ENCODE measurements at regions not wholly inside any gene's neighbourhood (a gene's known extent, or its start where the extent isn't known, plus 50 kb on each side); places are given as distances from the start of the nearest gene placed in this dataset.

- Mint-ChIP-seq H3K36me3 (no peaks in the 10 kb centered on the region), H3K27ac (no peak overlapping the region), H3K4me1 (no peaks in the 10 kb centered on the region), H3K27me3 (no peaks in the 10 kb centered on the region), H3K4me3 (no peak overlapping the region), H3K9me3 (ENCODE audit: low read depth) (peaks cover 19% of the 10 kb centered on the region)
- ATAC-seq (no peak), DNase-seq (no peak)
- CTCF ChIA-PET = no interaction called here
Measured at GRCh38 chr16:60484901-60485300, 1551.3 kb downstream of the CDH8 start.

- no peak for DNase-seq
- no peaks in the 10 kb centered on the region for H3K27me3 Mint-ChIP-seq
- H3K4me3 Mint-ChIP-seq = no peak overlapping the region
- ATAC-seq = no peak
- H3K9me3 Mint-ChIP-seq (ENCODE audit: low read depth) = peaks cover 18% of the 10 kb centered on the region
- H3K27ac Mint-ChIP-seq = no peak overlapping the region
- no peaks in the 10 kb centered on the region for H3K4me1 Mint-ChIP-seq
- CTCF ChIA-PET = no interaction called here
- H3K36me3 Mint-ChIP-seq = no peaks in the 10 kb centered on the region
Measured at GRCh38 chr16:60481591-60481990, 1554.6 kb downstream of the CDH8 start.

GRCh38 chr16:60478810-60479209, 1557.4 kb downstream of the CDH8 start:
- CTCF ChIA-PET = no interaction called here
- no peak for DNase-seq
- Mint-ChIP-seq H3K4me3 (no peak overlapping the region), H3K27me3 (no peaks in the 10 kb centered on the region), H3K9me3 (ENCODE audit: low read depth) (peaks cover 12% of the 10 kb centered on the region), H3K27ac (no peak overlapping the region), H3K36me3 (no peaks in the 10 kb centered on the region), H3K4me1 (no peaks in the 10 kb centered on the region)
- ATAC-seq = no peak

- ATAC-seq (no peak), DNase-seq (no peak)
- no peak overlapping the region for H3K4me3 Mint-ChIP-seq
- H3K27me3 Mint-ChIP-seq = no peaks in the 10 kb centered on the region
- no peaks in the 10 kb centered on the region for H3K4me1 Mint-ChIP-seq
- CTCF ChIA-PET = no interaction called here
- H3K27ac Mint-ChIP-seq = no peak overlapping the region
- peaks cover 9% of the 10 kb centered on the region for H3K9me3 Mint-ChIP-seq (ENCODE audit: low read depth)
- no peaks in the 10 kb centered on the region for H3K36me3 Mint-ChIP-seq
Measured at GRCh38 chr16:60463986-60464385, 1572.3 kb downstream of the CDH8 start.

DNA sequence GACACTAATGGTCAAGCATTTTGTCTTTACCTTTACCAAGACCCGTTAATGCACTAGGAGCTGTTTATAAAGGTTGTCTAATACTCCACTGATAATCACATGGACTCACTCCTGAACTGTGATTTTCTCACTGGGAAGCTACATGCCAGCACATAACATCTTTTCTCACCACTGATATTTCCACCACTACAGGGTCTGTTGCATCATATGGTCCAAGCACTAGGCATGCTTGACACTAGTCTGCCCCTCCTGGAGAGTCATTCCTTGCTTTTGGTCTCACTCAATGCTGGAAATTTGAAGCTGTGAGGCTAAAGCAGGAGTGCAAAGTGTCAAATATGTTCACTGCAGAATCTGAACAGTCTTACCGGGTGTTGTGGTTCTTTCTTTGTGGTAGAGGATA, 1576.8 kb downstream of the CDH8 start:
- no peak for DNase-seq
- Mint-ChIP-seq H3K27ac (no peak overlapping the region), H3K36me3 (no peaks in the 10 kb centered on the region), H3K9me3 (ENCODE audit: low read depth) (peaks cover 8% of the 10 kb centered on the region), H3K27me3 (no peaks in the 10 kb centered on the region), H3K4me1 (no peaks in the 10 kb centered on the region), H3K4me3 (no peak overlapping the region)
- CTCF ChIA-PET = no interaction called here
- no peak for ATAC-seq

DNA sequence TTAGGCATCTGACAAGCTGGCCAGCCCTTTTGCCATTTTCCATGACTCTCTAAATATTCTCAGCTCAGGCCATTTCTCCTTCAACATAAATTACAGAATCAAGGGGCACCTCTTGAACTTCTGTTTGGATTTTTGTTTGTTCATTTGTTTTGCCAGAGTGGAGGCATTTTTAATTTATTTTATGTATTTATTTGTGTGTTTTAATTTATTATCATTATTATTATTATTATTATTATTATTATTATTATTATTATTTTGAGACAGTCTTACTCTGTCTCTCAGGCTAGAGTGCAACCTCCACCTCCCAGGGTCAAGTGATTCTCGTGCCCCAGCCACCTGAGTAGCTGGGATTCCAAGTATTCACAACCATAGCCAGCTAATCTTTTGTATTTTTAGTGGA, 1578.0 kb downstream of the CDH8 start:
- H3K4me3 Mint-ChIP-seq = no peak overlapping the region
- H3K36me3 Mint-ChIP-seq = no peaks in the 10 kb centered on the region
- ATAC-seq = no peak
- H3K27ac Mint-ChIP-seq = no peak overlapping the region
- DNase-seq = no peak
- CTCF ChIA-PET = no interaction called here
- peaks cover 10% of the 10 kb centered on the region for H3K9me3 Mint-ChIP-seq (ENCODE audit: low read depth)
- no peaks in the 10 kb centered on the region for H3K4me1 Mint-ChIP-seq
- no peaks in the 10 kb centered on the region for H3K27me3 Mint-ChIP-seq

GRCh38 chr16:60452646-60453045, 1583.6 kb downstream of the CDH8 start:
- Mint-ChIP-seq H3K27me3 (no peaks in the 10 kb centered on the region), H3K4me3 (no peak overlapping the region), H3K9me3 (ENCODE audit: low read depth) (peaks cover 10% of the 10 kb centered on the region), H3K27ac (no peak overlapping the region), H3K4me1 (no peaks in the 10 kb centered on the region), H3K36me3 (no peaks in the 10 kb centered on the region)
- ATAC-seq (no peak), DNase-seq (no peak)
- CTCF ChIA-PET = no interaction called here

- no peak for DNase-seq
- H3K4me1 Mint-ChIP-seq = no peaks in the 10 kb centered on the region
- no peak overlapping the region for H3K27ac Mint-ChIP-seq
- no peaks in the 10 kb centered on the region for H3K36me3 Mint-ChIP-seq
- no peaks in the 10 kb centered on the region for H3K27me3 Mint-ChIP-seq
- ATAC-seq = no peak
- H3K9me3 Mint-ChIP-seq (ENCODE audit: low read depth) = peaks cover 8% of the 10 kb centered on the region
- no peak overlapping the region for H3K4me3 Mint-ChIP-seq
- CTCF ChIA-PET = no interaction called here
Measured at GRCh38 chr16:60438894-60439293, 1597.3 kb downstream of the CDH8 start.

- H3K9me3 Mint-ChIP-seq (ENCODE audit: low read depth) = peaks cover 23% of the 10 kb centered on the region
- no peaks in the 10 kb centered on the region for H3K36me3 Mint-ChIP-seq
- no peaks in the 10 kb centered on the region for H3K27me3 Mint-ChIP-seq
- DNase-seq = no peak
- CTCF ChIA-PET = no interaction called here
- H3K4me1 Mint-ChIP-seq = no peaks in the 10 kb centered on the region
- H3K4me3 Mint-ChIP-seq = no peak overlapping the region
- no peak overlapping the region for H3K27ac Mint-ChIP-seq
- ATAC-seq = no peak
Measured at GRCh38 chr16:60432472-60432871, 1603.8 kb downstream of the CDH8 start.

DNA sequence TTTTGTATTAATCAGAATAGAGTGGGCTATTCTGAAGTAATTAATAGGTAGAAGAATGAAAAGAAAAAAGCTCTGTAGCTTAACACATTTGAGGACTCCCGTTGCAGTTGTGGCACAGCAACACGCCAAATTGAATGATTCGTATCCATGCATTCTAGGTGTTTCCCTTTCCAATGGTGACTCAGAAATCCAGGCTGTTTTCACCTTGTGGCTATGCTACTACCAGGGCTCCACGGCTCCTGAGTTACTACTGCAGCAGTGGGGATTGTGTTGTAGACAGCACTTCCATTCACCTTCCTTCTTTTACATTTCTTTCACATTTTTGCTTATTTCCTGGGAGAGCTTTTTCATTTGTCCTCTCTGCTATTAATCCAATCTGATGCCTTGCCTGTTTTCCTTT, 1616.4 kb downstream of the CDH8 start:
- no peak for ATAC-seq
- DNase-seq = no peak
- H3K36me3 Mint-ChIP-seq = no peaks in the 10 kb centered on the region
- no peak overlapping the region for H3K27ac Mint-ChIP-seq
- CTCF ChIA-PET = interaction anchor here (0.5 kb wide), 1 partner anchor 26 kb away, joined by 3 read pairs; no protein-coding TSS in a partner anchor
- peaks cover 10% of the 10 kb centered on the region for H3K9me3 Mint-ChIP-seq (ENCODE audit: low read depth)
- H3K27me3 Mint-ChIP-seq = no peaks in the 10 kb centered on the region
- H3K4me1 Mint-ChIP-seq = no peaks in the 10 kb centered on the region
- H3K4me3 Mint-ChIP-seq = no peak overlapping the region

GRCh38 chr16:60414613-60415012, 1621.6 kb downstream of the CDH8 start:
- ATAC-seq = no peak
- Mint-ChIP-seq H3K27me3 (no peaks in the 10 kb centered on the region), H3K36me3 (no peaks in the 10 kb centered on the region), H3K9me3 (ENCODE audit: low read depth) (peaks cover 10% of the 10 kb centered on the region), H3K4me3 (no peak overlapping the region), H3K4me1 (no peaks in the 10 kb centered on the region), H3K27ac (no peak overlapping the region)
- DNase-seq = no peak
- CTCF ChIA-PET = no interaction called here

DNA sequence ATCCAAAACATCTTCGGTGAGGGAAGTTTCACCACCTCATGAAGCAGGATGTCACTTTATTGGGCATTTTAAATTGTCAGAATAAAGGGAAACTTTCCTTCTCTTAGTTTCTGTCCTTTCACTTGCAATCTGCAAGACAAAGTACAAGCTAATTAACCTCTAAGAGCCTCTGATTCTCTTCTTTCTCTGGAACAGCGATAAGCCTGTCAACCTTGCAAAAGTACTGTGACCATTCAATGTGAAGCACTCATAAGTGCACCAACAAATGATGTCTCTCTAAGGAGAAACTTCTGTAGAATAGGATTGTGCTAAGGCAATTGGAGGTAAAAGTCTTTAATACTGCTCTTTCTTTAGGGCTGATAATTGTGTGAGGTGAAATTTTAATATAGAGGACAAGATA, 1622.3 kb downstream of the CDH8 start:
- ATAC-seq (no peak), DNase-seq (no peak)
- CTCF ChIA-PET = no interaction called here
- Mint-ChIP-seq H3K27ac (no peak overlapping the region), H3K9me3 (ENCODE audit: low read depth) (peaks cover 10% of the 10 kb centered on the region), H3K27me3 (no peaks in the 10 kb centered on the region), H3K36me3 (no peaks in the 10 kb centered on the region), H3K4me1 (no peaks in the 10 kb centered on the region), H3K4me3 (no peak overlapping the region)

DNA sequence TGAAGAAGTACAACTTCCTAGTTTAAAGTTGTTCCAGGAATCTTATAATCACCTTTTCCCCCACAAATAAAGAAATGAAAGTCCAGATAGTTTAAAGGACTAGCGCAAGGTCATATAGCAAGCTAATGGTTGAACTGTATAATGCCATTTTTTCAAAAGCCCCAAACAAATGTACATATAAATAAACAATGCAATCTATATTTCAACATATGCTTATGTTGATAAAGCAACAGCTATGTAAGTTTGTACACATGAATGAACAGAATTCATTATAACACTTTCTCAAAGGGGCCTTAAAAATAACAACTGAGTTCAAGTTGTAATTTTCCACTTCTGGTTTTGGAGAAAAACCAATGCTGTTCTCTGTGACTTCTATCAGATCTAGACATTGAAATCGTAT, 1628.6 kb downstream of the CDH8 start:
- Mint-ChIP-seq H3K27me3 (no peaks in the 10 kb centered on the region), H3K4me3 (no peak overlapping the region), H3K9me3 (ENCODE audit: low read depth) (peaks cover 18% of the 10 kb centered on the region), H3K27ac (no peak overlapping the region), H3K4me1 (no peaks in the 10 kb centered on the region), H3K36me3 (no peaks in the 10 kb centered on the region)
- CTCF ChIA-PET = no interaction called here
- ATAC-seq (no peak), DNase-seq (no peak)

GRCh38 chr16:60407034-60407433, 1629.2 kb downstream of the CDH8 start:
- CTCF ChIA-PET = no interaction called here
- Mint-ChIP-seq H3K27ac (no peak overlapping the region), H3K36me3 (no peaks in the 10 kb centered on the region), H3K4me3 (no peak overlapping the region), H3K9me3 (ENCODE audit: low read depth) (peaks cover 14% of the 10 kb centered on the region), H3K27me3 (no peaks in the 10 kb centered on the region), H3K4me1 (no peaks in the 10 kb centered on the region)
- no peak for DNase-seq
- ATAC-seq = no peak

DNA sequence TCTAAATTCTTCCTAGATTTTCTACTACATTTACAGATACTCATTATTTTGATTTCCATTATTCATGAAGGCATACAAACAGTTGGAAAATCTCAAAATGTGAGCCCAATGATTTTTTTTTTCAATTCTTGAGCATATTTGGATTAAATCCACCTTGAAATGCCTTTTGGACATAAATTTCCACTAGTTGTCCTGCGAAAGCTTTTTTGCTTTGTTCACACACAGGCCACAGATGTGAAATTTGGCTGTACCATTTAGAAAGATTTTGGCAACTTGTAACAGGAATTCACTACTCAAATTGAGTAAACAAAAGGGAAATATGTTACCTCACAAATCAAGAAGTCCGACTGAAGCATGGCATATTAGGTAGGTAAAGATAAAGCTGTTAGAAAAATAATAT, 1631.0 kb downstream of the CDH8 start:
- CTCF ChIA-PET = no interaction called here
- peaks cover 16% of the 10 kb centered on the region for H3K9me3 Mint-ChIP-seq (ENCODE audit: low read depth)
- H3K27me3 Mint-ChIP-seq = no peaks in the 10 kb centered on the region
- H3K27ac Mint-ChIP-seq = no peak overlapping the region
- no peak for DNase-seq
- no peak overlapping the region for H3K4me3 Mint-ChIP-seq
- no peak for ATAC-seq
- no peaks in the 10 kb centered on the region for H3K4me1 Mint-ChIP-seq
- no peaks in the 10 kb centered on the region for H3K36me3 Mint-ChIP-seq

Measured in activated CD8-positive, alpha-beta memory T cell treated with anti-CD3 and anti-CD28 coated beads, Interleukin-2, amount 10 ng/mL, durations not matched to agents 7 days and 5 days (primary cell).